ENCODE measurements at regions not wholly inside any gene's neighbourhood (a gene's known extent, or its start where the extent isn't known, plus 50 kb on each side); places are given as distances from the start of the nearest gene placed in this dataset.

DNA sequence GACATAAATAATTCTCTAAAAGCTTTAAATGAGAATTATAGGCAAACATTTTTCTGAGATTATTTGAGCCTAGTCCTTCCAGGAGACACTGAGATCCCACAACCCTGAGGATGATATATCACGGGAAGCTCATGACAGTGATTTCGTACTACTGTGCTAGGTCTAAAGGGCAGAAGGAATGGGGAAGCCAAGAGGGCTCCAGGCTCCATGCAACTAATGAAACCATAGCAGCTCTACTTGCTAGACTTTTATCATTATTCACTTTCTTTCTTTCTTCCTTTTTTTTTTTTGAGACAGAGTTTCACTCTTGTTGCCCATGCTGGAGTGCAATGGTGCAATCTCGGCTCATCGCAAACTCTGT is 57.3 kb upstream of the SGK1 start:
- no peak for DNase-seq (ENCODE audit: low read depth in 2 of 2)
- H3K4me3 ChIP-seq (replicated peaks in 1 of 2; ENCODE audit: low read depth in 2 of 2, low read length in 2 of 2), result no peak overlapping the region
- TF ChIP-seq, protein P1, sequence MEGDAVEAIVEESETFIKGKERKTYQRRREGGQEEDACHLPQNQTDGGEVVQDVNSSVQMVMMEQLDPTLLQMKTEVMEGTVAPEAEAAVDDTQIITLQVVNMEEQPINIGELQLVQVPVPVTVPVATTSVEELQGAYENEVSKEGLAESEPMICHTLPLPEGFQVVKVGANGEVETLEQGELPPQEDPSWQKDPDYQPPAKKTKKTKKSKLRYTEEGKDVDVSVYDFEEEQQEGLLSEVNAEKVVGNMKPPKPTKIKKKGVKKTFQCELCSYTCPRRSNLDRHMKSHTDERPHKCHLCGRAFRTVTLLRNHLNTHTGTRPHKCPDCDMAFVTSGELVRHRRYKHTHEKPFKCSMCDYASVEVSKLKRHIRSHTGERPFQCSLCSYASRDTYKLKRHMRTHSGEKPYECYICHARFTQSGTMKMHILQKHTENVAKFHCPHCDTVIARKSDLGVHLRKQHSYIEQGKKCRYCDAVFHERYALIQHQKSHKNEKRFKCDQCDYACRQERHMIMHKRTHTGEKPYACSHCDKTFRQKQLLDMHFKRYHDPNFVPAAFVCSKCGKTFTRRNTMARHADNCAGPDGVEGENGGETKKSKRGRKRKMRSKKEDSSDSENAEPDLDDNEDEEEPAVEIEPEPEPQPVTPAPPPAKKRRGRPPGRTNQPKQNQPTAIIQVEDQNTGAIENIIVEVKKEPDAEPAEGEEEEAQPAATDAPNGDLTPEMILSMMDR (IDR thresholded peaks at IDR 0.05; ENCODE audit: low read depth, low read length), result no peak

DNA sequence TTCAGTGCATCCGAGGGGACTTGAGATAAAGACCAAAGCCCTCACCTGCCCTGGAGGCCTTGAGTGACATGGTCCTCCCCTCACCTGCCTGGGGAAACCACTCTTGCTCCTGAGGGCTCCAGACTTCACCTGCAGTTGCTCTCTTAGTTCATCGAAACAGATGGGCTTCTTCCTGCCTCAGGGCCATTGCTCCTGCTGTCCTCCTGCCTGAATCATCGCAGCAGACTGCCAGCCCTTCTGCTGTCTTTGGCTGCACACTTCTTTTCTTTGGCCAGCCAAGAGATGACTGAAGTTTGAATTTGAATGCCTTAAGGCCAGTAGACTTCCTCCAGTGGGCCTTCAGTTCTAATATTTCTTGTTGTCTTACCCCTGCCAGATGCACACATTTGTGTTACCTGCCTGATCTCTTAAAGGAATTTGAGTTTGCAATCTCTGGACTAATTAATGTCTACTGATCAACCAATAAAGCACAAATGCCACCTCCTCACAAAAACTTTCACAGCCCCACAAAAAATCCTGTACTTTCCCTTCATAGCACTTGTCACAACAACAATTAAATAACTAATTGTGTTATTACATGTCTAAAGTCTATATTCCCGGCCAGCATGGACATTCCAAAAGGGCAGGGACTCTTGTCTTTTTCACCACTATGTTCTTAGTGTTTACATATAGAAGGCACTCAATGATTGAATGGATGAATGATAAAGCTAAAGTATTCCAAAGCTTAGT is 56.7 kb upstream of the SGK1 start:
- TF ChIP-seq, protein P1 (IDR thresholded peaks at IDR 0.05; ENCODE audit: low read depth, low read length), result no peak
- DNase-seq (ENCODE audit: low read depth in 2 of 2), result peak in 1 of 2 donors; percentile 85
- H3K4me3 ChIP-seq (replicated peaks in 1 of 2; ENCODE audit: low read depth in 2 of 2, low read length in 2 of 2), result no peak overlapping the region

DNA sequence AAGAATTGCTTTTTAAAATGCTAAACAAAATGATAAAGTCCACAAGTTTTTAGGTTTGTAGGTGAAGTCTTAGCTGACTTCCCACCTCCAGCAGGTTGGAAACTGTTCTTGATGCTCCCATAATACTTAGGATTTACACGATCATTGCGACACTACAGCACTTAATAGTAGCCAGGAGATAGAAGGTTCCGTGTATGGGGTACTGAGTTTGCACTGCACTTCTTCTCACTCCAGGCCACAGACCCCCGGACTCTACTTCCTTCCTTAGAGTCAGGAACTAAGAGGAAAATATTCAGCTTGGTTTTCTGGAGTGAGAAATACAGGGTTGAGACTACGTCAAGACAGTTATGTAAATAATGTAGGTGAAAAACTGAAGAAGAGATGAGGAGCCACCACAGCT is 56.1 kb upstream of the SGK1 start:
- DNase-seq (ENCODE audit: low read depth in 2 of 2), result no peak
- TF ChIP-seq, protein P1 (IDR thresholded peaks at IDR 0.05; ENCODE audit: low read depth, low read length), result no peak
- no peak overlapping the region for H3K4me3 ChIP-seq (replicated peaks in 1 of 2; ENCODE audit: low read depth in 2 of 2, low read length in 2 of 2)

DNA sequence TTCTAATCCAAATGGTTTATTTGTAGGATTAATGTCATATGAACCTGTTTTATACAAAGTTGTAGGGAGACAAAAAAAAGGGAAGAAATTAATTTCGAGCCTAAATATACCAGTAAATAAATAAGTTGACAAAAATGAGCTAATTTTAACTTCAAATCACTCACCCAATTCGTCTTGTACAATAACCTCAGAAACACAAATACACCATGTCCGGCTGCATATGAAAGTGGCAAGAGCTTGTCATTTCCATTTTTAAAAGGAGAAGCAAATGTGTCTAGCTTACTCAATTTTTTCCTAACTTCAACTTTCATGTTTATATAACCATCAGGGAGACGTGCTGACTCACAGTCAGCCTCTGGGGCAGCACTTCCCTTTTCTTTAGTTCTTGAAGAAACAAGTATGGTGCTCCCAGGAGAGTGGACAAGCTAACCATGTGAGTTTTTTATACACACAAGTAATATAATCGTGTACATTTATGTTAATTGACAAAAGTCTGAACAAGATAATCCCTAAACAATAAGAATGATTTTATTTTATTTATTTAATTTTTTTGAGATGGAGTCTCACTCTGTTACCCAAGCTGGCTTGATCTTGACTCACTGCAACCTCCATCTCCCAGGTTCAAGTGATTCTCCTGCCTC is 55.5 kb upstream of the SGK1 start:
- TF ChIP-seq, protein P1 (IDR thresholded peaks at IDR 0.05; ENCODE audit: low read depth, low read length), result no peak
- DNase-seq (ENCODE audit: low read depth in 2 of 2), result peak; percentile 82 to 95

DNA sequence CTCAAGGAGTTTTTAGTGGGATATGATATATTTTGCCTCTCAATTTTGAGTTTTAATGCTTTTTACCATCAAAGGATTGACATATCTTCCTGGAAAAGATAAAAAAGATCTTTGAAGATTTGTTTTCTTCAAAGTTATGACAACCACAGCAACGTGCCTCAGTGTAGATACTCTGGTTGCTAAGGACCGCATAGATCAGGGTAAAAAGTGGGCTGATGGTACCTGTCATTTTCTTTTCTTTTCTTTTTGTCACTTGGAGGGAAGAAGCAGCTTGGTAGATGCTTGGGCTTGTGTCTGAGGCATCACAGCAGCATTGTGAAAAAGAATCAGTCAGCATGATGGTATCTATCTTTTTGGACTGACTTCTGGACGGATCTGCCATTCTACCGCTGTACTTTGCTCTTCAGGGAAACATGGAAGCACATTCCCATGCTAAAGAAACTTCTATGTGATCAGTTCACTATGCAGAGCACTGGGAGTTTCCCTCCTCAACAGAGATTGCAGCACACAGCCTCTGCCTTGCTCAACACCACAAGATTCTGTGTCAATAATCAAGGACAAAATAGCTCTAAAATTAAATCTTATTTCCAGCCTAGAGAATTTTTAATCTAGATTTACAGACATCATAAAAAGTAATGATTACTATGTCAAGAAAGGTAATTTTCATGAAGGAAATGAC is 54.8 kb upstream of the SGK1 start:
- TF ChIP-seq, protein P1 (IDR thresholded peaks at IDR 0.05; ENCODE audit: low read depth, low read length), result no peak
- no peak overlapping the region for H3K4me3 ChIP-seq (replicated peaks in 1 of 2; ENCODE audit: low read depth in 2 of 2, low read length in 2 of 2)
- peak; percentile 80 to 90 for DNase-seq (ENCODE audit: low read depth in 2 of 2)

More for the DNA sequence above, 55.5 kb upstream of the SGK1 start:
- no peak overlapping the region for H3K4me3 ChIP-seq (replicated peaks in 1 of 2; ENCODE audit: low read depth in 2 of 2, low read length in 2 of 2)

DNA sequence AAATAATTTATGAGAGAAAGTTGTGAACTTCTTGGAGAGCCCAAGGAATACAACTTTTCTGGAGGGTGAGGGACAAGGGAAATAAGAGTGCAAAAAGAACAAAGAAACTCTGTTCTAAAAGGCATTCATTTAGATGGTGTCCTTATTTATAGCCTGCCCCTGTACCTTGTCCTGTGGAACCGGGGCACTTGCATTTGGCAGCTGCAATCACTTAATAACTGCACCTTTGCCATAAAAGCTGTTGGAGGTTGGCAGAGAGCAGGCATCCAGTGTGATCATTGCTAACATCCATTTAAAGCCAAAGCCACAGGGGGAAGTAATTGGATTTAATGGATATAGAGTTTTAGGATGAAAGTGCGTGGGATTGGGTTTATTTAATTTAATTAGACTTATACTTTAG is 50.8 kb upstream of the SGK1 start:
- TF ChIP-seq, protein P1 (IDR thresholded peaks at IDR 0.05; ENCODE audit: low read depth, low read length), result no peak
- DNase-seq (ENCODE audit: low read depth in 2 of 2), result no peak
- H3K4me3 ChIP-seq (replicated peaks in 1 of 2; ENCODE audit: low read depth in 2 of 2, low read length in 2 of 2), result no peak overlapping the region

All from cardiac fibroblast (primary cell).